HCT116 (cell line): ENCODE measurements at regions not wholly inside any gene's neighbourhood (a gene's known extent, or its start where the extent isn't known, plus 50 kb on each side); places are given as distances from the start of the nearest gene placed in this dataset.

Experiments
- ATAC-seq: fragments of 200-7000 bp; cut with Tn5 transposase; 2 replicates; pipeline ENCODE4 v1.9.1; 2020; ENCODE audit warnings: mild to moderate bottlenecking, moderate library complexity
- BruUV-seq: library from RNA; stranded (reverse); fragments of 400-500 nt; replicated peaks from 2 replicates; lab custom pipeline; 2021; lab: Mats Ljungman, UMichigan
- CTCF ChIA-PET: fragments of 300-600 bp; sonication (Branson Sonifier 250); formaldehyde crosslinking; loops from one replicate; lab custom pipeline; 2021; ENCODE audit warnings: antibody characterized with exemption; lab: Charles Lee
- POLR2A ChIA-PET: fragments of 300-600, 350-600 bp; sonication (Branson Sonifier 250); formaldehyde crosslinking; loops from one replicate; lab custom pipeline; 2021; ENCODE audit warnings: antibody characterized with exemption; lab: Charles Lee
- RAD21 ChIA-PET, 2 experiments: fragments of 300-600 bp; sonication (Branson Sonifier 250); formaldehyde crosslinking; loops; one replicate each; lab custom pipeline; 2023; ENCODE audit warnings: low total read pairs in 2 of 2; ENCODE audit not compliant: uncharacterized antibody in 2 of 2, unreplicated experiment in 2 of 2, low non-redundant PET in 1 of 2; lab: Charles Lee
- DNase-seq: peaks from one replicate; pipeline ENCODE4 v3.0.0-alpha.2; 2010; ENCODE audit warnings: low read depth, low spot score
- H2AFZ ChIP-seq: fragments of 200-600 bp; shearing (Covaris generic), sonication (generic); 2 replicates; pipeline ENCODE4 v1.6.1; 2017; ENCODE audit warnings: low read depth, mixed run types, mixed read lengths, antibody characterized with exemption, low read length; ENCODE audit not compliant: poor library complexity, severe bottlenecking
- H3K27ac ChIP-seq: 2 replicates; pipeline ENCODE4 v1.5.1; 2012; ENCODE audit warnings: low read depth, low read length
- H3K27me3 ChIP-seq: fragments of 200-600 bp; sonication (generic); 2 replicates; pipeline ENCODE4 v1.6.1; 2016; ENCODE audit warnings: mixed run types, low read length, mixed read lengths; ENCODE audit not compliant: insufficient read depth
- H3K36me3 ChIP-seq, 2 experiments: fragments of 200-500 bp in 1 of 2; fragments of 200-600 bp in 1 of 2; sonication (Bioruptor generic) in 1 of 2; sonication (generic) in 1 of 2; 2 replicates each; pipeline versions ENCODE4 v1.5.1 to v1.6.1; 2014 to 2016; ENCODE audit warnings: low read length in 2 of 2, inconsistent platforms in 1 of 2, mixed read lengths in 1 of 2, mixed run types in 1 of 2; ENCODE audit not compliant: insufficient read depth in 2 of 2, control insufficient read depth in 1 of 2
- H3K4me1 ChIP-seq, 2 experiments: fragments of 200-600 bp in 1 of 2; sonication (generic) in 1 of 2; 2 replicates each; pipeline versions ENCODE4 v1.5.1 to v1.6.1; 2012 to 2017; ENCODE audit warnings: low read length in 2 of 2, inconsistent platforms in 1 of 2, mild to moderate bottlenecking in 1 of 2, mixed read lengths in 1 of 2, mixed run types in 1 of 2, moderate library complexity in 1 of 2; ENCODE audit not compliant: insufficient read depth in 2 of 2, control insufficient read depth in 1 of 2
- H3K4me2 ChIP-seq: fragments of 200-600 bp; sonication (generic); 2 replicates; pipeline ENCODE4 v1.6.1; 2017; ENCODE audit warnings: mixed run types, low read length, mixed read lengths
- H3K4me3 ChIP-seq, 2 experiments: fragments of 200-600 bp in 1 of 2; sonication (generic) in 1 of 2; replicated peaks in 1 of 2; 2 replicates each; pipeline ENCODE4 v1.5.1; 2011 to 2016; ENCODE audit warnings: low read length in 2 of 2, control low read depth in 1 of 2, low read depth in 1 of 2, mild to moderate bottlenecking in 1 of 2, mixed read lengths in 1 of 2, mixed run types in 1 of 2
- H3K79me2 ChIP-seq: fragments of 200-600 bp; sonication (generic); 2 replicates; pipeline ENCODE4 v1.6.1; 2017; ENCODE audit warnings: mild to moderate bottlenecking, mixed run types, low read length, moderate library complexity, mixed read lengths; ENCODE audit not compliant: insufficient read depth
- H3K9ac ChIP-seq: fragments of 200-600 bp; sonication (generic); 2 replicates; pipeline ENCODE4 v1.6.1; 2016; ENCODE audit warnings: low read length, mixed read lengths
- H3K9me2 ChIP-seq: fragments of 200-600 bp; sonication (generic), shearing (Covaris generic); 2 replicates; pipeline ENCODE4 v1.6.1; 2017; ENCODE audit warnings: mixed run types, mild to moderate bottlenecking, moderate library complexity; ENCODE audit not compliant: insufficient read depth
- H3K9me3 ChIP-seq, 2 experiments: fragments of 200-500 bp in 1 of 2; fragments of 200-600 bp in 1 of 2; sonication (Bioruptor generic) in 1 of 2; sonication (generic) in 1 of 2; 2 replicates each; pipeline ENCODE4 v1.6.1; 2014 to 2017; ENCODE audit warnings: low read length in 2 of 2, mixed read lengths in 2 of 2, inconsistent platforms in 1 of 2, low read depth in 1 of 2, mild to moderate bottlenecking in 1 of 2, mixed run types in 1 of 2, moderate library complexity in 1 of 2; ENCODE audit not compliant: control insufficient read depth in 1 of 2, insufficient read depth in 1 of 2
- H4K20me1 ChIP-seq: fragments of 200-600 bp; sonication (generic), shearing (Covaris generic); 2 replicates; pipeline ENCODE4 v1.6.1; 2017; ENCODE audit warnings: mixed run types, mild to moderate bottlenecking, moderate library complexity; ENCODE audit not compliant: insufficient read depth
- ATF3 ChIP-seq: IDR thresholded peaks from 2 replicates; pipeline ENCODE4 v1.6.1; 2012
- CBX3 ChIP-seq: IDR thresholded peaks from 2 replicates; pipeline ENCODE4 v1.6.1; 2012; ENCODE audit warnings: low read depth
- CEBPB ChIP-seq: IDR thresholded peaks from 2 replicates; pipeline ENCODE4 v1.6.1; 2012; ENCODE audit warnings: low read depth
- CTCF ChIP-seq, 3 experiments: fragments of 200-600 bp in 1 of 3; sonication (generic) in 1 of 3; IDR thresholded peaks in 2 of 3; conservative IDR thresholded peaks in 1 of 3; 2 replicates each; pipeline ENCODE4 v1.5.1; 2012 to 2017; ENCODE audit warnings: low read depth in 2 of 3, low read length in 2 of 3, antibody characterized with exemption in 1 of 3, borderline replicate concordance in 1 of 3, control low read depth in 1 of 3, mild to moderate bottlenecking in 1 of 3, mixed read lengths in 1 of 3, mixed run types in 1 of 3, moderate library complexity in 1 of 3; ENCODE audit not compliant: insufficient read depth in 1 of 3
- ELF1 ChIP-seq: IDR thresholded peaks from 2 replicates; pipeline ENCODE4 v1.6.1; 2012; ENCODE audit warnings: low read depth, borderline replicate concordance
- EZH2 ChIP-seq: fragments of 200-600 bp; sonication (generic); IDR thresholded peaks from 2 replicates; pipeline ENCODE4 v1.6.1; 2017; ENCODE audit warnings: antibody characterized with exemption, mixed run types
- EZH2phosphoT487 ChIP-seq: fragments of 200-600 bp; IDR thresholded peaks from 2 replicates; pipeline ENCODE4 v1.6.1; 2018; ENCODE audit warnings: antibody characterized with exemption, borderline replicate concordance
- FOSL1 ChIP-seq: IDR thresholded peaks from 2 replicates; pipeline ENCODE4 v1.6.1; 2012; ENCODE audit warnings: low read depth
- JUND ChIP-seq: IDR thresholded peaks from 2 replicates; pipeline ENCODE4 v1.6.1; 2012
- POLR2AphosphoS5 ChIP-seq: IDR thresholded peaks from 2 replicates; pipeline ENCODE4 v1.6.1; 2011; ENCODE audit warnings: mild to moderate bottlenecking, low read depth, low read length, moderate library complexity
- RAD21 ChIP-seq: IDR thresholded peaks from 2 replicates; pipeline ENCODE4 v1.6.1; 2012; ENCODE audit warnings: low read depth, mild to moderate bottlenecking
- REST ChIP-seq: IDR thresholded peaks from 2 replicates; pipeline ENCODE4 v1.6.1; 2012; ENCODE audit warnings: low read depth
- SRF ChIP-seq: IDR thresholded peaks from 2 replicates; pipeline ENCODE4 v1.6.1; 2012; ENCODE audit warnings: low read depth
- TCF7L2 ChIP-seq: IDR thresholded peaks from 2 replicates; pipeline ENCODE4 v1.7.0; 2011; ENCODE audit warnings: borderline replicate concordance, inconsistent platforms; ENCODE audit not compliant: insufficient read depth, insufficient read length; ENCODE audit errors: extremely low read depth
- ZBTB33 ChIP-seq: IDR thresholded peaks from 2 replicates; pipeline ENCODE4 v1.6.1; 2011; ENCODE audit warnings: mild to moderate bottlenecking, low read length, moderate library complexity; ENCODE audit not compliant: insufficient replicate concordance; ENCODE audit errors: extremely low read depth
- ZFX ChIP-seq: fragments of 450-650 bp; IDR thresholded peaks from 2 replicates; pipeline ENCODE4 v1.6.1; 2017
- ZNF274 ChIP-seq: fragments of 200-500 bp; sonication (Bioruptor generic); IDR thresholded peaks from 2 replicates; pipeline ENCODE4 v1.6.1; 2014; ENCODE audit warnings: mild to moderate bottlenecking, low read depth, low read length, inconsistent platforms
- intact Hi-C: fragments of 100-400 bp; cut with micrococcal nuclease; formaldehyde crosslinking; loops from 2 replicates; pipeline ENCODE4 v1.10.0; 2022

GRCh38 chr5:118486647-118487225, 501.6 kb downstream of the DTWD2 start (continued):
- no peak for TF ChIP-seq ZBTB33
- TF ChIP-seq, all 23 proteins: peak for 0

GRCh38 chr5:118479285-118479684, 509.1 kb downstream of the DTWD2 start:
- no peaks in the 10 kb centered on the region for H3K9me3 ChIP-seq
- H3K9me2 ChIP-seq: no peaks in the 10 kb centered on the region
- BruUV-seq: no TSS peak
- H3K4me2 ChIP-seq: no peak overlapping the region
- ATAC-seq: no peak
- no peak overlapping the region for H3K9ac ChIP-seq
- no peaks in the 10 kb centered on the region for H3K4me1 ChIP-seq
- no peaks in the 10 kb centered on the region for H3K79me2 ChIP-seq
- no peak overlapping the region for H3K4me3 ChIP-seq
- intact Hi-C loops: no loop called here
- no peaks in the 10 kb centered on the region for H4K20me1 ChIP-seq
- H2AFZ ChIP-seq: no peak overlapping the region
- H3K36me3 ChIP-seq: no peaks in the 10 kb centered on the region
- no peak for DNase-seq
- ChIA-PET CTCF (no interaction called here), RAD21 (interaction anchor here in 1 of 2 experiments (0.7 kb wide), 1 partner anchor 8 kb away, joined by 3 read pairs; no protein-coding TSS in a partner anchor), POLR2A (no interaction called here)
- H3K27ac ChIP-seq: no peak overlapping the region
- H3K27me3 ChIP-seq: no peaks in the 10 kb centered on the region
- no peak for TF ChIP-seq FOSL1
- no peak for TF ChIP-seq CEBPB
- no peak for TF ChIP-seq CBX3
- TF ChIP-seq TCF7L2: no peak
- TF ChIP-seq POLR2AphosphoS5: no peak
- TF ChIP-seq RAD21: no peak
- TF ChIP-seq ZNF274: no peak
- TF ChIP-seq ATF3: no peak
- TF ChIP-seq CTCF (IDR thresholded peaks at IDR 0.05 in 2 of 3, conservative IDR thresholded peaks at IDR 0.05 in 1 of 3; ENCODE audit: borderline replicate concordance in 1 of 3, insufficient read depth in 1 of 3, low read depth in 2 of 3, low read length in 2 of 3): no peak
- no peak for TF ChIP-seq ELF1
- no peak for TF ChIP-seq SRF
- no peak for TF ChIP-seq ZFX
- TF ChIP-seq REST: no peak
- TF ChIP-seq JUND: no peak
- TF ChIP-seq EZH2: no peak
- TF ChIP-seq EZH2phosphoT487: no peak
